SK-N-MC (cell line): ENCODE measurements at regions not wholly inside any gene's neighbourhood (a gene's known extent, or its start where the extent isn't known, plus 50 kb on each side); places are given as distances from the start of the nearest gene placed in this dataset.

Experiments used
- EZH2 ChIP-seq: fragments of 200-600 bp; sonication (generic); IDR thresholded peaks from one replicate; pipeline ENCODE4 v1.6.1; 2017; ENCODE audit warnings: antibody characterized with exemption
- FOXP2 ChIP-seq: optimal IDR thresholded peaks from 2 replicates; pipeline ENCODE3; 2011; ENCODE audit warnings: mild to moderate bottlenecking, moderate library complexity; ENCODE audit not compliant: insufficient read depth; ENCODE audit errors: extremely low read length, control extremely low read depth
- POLR2AphosphoS5 ChIP-seq: IDR thresholded peaks from 2 replicates; pipeline ENCODE4 v1.6.1; 2012; ENCODE audit warnings: mild to moderate bottlenecking, low read depth, low read length, borderline replicate concordance

- TF ChIP-seq EZH2 (no peak), POLR2AphosphoS5 (no peak), FOXP2 (no peak)
These were observed 89.6 kb downstream of the ACAA2 start for GRCh38 chr18:49723648-49724180.
